Jurkat, Clone E6-1 (cell line): ENCODE measurements at regions not wholly inside any gene's neighbourhood (a gene's known extent, or its start where the extent isn't known, plus 50 kb on each side); places are given as distances from the start of the nearest gene placed in this dataset.
"Not testable (repeated sequence)": the region's sequence is repeated elsewhere in the genome, so short reads cannot be mapped to it uniquely, and the experiment has no call there.

Experiments used
- DNase-seq: peaks from one replicate; pipeline ENCODE4 v3.0.0-alpha.2; 2011; ENCODE audit warnings: low read depth, low spot score
- H3K4me3 ChIP-seq: 2 replicates; pipeline ENCODE4 v1.5.1; 2011; ENCODE audit warnings: mild to moderate bottlenecking, low read length, control low read depth, moderate library complexity

DNA sequence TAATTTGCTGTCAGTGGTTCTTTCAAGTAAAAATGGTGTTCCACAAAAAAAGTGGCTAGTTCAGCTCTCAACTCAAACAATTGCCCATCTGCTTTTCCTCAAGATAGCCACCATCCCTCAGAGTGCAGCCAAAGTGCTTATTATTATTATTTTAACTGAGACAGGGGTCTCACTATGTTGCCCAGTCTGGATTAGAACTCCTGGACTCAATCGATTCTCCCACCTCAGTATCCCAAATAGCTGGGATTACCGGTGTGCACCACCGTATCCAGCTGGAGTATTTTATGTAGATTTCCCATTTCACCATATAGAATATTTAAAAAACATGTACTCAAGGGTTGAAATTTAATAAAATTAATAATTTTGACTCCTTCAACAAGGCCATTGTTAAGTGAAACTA is 62.1 kb upstream of the USP9X start:
- DNase-seq = no peak
- no peak overlapping the region for H3K4me3 ChIP-seq

DNA sequence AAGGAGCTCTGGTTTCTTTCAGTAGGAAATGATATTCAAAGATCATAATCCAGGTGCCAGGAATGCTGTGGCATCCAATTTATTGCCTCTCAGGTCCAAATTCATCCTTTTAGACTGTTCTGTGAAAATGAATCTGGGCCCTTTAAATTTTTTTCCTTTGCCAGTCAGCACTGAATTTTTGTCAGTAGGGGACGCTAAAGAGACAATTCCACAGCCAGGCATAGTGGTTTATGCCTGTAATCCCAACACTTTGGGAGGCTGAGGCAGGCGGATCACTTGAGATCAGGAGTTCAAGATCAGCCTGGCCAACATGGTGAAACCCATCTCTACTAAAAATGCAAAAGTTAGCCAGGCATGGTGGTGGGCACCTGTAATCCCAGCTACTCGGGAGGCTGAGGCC is 60.9 kb upstream of the USP9X start:
- not testable (repeated sequence) for H3K4me3 ChIP-seq, DNase-seq

DNA sequence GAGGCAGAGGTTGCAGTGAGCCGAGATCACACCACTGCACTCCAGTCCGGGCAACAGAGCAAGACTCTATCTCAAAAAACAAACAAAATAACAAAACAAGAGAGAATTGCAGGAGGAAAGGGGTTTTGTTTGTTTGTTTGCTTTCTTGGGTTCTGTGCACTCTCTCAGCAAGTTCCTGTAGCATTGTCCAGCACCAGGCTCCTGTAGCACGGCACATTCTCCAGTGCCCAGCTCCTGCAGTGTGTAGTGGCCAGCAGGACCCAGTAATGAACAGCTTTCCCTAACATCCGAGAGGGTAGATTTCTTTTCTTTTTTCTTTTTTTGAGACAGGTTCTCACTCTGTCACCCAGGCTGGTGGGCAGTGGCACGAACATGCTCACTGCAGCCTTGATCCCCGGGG is 60.5 kb upstream of the USP9X start:
- no peak for DNase-seq
- H3K4me3 ChIP-seq = no peak overlapping the region

DNA sequence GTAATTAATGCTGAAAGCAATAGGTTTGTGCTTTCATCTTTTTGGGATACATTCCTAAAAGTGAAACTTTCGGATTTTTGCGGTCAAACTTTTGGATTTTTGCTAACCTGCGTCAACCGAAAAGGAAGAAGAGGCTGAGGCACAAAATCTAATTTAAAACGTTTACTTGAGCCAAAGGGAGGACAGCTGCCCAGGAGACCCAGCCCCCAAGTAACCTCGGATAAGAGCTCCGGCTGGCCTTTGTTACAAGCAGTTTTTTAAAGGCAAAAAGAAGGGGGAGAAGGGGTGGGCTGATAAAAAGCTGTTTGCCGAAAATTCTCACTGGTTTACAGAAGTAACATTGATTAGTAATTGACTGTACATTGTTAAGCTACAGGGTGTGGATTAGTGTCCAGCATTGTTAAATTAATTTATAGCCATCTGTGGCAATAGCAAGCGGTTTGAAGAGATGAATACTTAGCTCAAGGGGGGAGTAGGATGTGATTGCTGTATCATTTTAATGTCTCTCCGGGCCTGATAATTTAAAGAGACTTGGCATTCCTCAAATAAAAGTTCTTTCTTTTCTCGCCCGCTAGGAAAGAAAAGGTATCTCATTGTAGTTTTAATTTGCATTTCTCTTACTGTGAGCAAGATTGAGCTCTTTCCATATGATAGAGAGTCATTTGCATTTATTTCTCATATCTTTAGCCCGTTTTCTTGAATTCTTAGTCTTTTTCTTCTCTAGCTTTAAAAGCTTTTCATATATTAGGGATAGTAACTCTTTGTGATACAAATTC is 59.1 kb upstream of the USP9X start:
- no peak for DNase-seq
- no peak overlapping the region for H3K4me3 ChIP-seq

DNA sequence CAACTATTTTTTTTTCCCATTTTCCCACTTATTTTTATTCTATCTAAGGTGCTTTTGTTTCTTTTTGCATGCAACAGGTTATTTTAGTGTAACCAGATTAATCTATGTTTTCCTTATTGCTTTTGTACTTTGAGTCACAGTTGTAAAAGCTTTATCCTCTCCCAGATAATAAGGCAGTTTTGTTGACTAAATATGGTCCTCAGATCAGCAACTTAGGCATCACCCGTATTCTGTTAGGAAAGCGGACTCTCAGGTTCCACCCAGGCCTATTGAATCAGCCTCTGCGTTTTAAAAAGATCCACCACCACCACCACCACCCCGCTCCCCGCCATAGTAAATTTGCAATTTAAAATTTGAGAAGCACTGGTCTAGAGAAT is 58.6 kb upstream of the USP9X start:
- no peak overlapping the region for H3K4me3 ChIP-seq
- no peak for DNase-seq

DNA sequence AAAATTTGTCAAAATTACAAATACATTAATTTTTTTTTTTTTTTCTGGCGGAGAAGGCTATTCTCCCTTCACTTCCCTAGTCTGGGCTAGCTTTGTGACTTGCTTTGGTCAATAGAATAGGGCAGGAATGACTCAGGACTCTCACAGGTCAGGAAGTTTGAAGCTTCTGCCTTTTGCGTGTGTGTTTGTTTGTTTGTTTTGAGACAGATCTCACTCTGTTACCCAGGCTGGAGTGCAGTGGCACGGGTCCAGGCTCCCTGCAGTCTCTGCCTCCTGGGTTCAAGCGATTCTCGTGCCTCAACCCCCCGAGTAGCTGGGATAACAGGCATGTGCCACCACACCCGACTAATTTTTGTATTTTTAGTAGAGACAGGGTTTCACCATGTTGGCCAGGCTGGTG is 55.9 kb upstream of the USP9X start:
- H3K4me3 ChIP-seq = no peak overlapping the region
- no peak for DNase-seq

DNA sequence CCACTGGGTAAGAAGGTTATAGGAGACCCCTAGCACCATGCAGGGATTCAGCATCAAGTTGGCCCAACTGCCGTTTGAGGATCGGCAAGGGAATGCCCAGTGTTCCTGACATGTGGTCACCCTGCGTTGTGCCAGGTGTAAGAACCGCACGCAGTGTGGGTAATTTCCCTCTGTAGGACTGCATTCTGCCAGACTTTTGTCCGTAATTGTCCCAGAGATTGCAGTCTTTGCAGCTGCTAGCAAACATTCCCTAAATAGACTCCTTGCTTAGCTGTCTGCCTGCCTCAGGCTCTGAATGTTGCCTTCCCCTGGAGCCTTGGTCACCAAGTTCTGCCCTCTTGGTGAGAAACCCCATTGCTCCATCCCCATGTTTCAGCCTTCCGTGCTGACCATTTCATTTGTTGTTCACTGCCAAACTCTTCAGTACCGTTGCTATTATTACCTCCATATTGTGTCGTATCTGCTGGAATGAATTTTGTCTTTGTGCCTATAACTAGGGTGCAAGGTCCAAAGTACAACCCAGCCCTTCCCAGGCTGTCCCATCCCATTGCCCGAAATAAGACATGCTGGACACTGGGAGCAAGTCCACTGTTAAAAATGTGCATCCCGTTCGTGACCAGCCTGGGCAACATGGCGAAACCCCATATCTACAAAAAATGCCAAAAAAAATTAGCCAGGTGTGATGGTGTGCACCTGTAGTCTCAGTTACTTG is 53.8 kb upstream of the USP9X start:
- H3K4me3 ChIP-seq = no peak overlapping the region
- DNase-seq = no peak

DNA sequence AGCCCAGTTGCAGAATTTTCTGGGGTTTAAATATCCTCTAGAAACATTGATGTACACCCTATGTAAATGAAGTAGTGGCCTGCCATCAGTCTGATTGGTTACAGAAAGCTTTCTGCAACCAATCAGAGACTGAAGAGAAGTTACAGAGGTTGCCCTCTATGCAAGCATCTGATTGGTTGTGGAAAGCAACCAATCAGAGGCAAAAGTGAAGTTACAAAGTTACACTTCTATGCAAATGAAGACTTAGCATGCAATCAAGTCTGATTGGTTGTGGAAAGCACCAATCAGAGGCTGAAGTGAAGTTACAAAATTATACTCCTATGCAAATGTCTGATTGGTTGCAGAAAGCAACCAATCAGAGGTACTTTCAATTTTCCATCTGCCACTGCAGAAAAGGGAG is 51.9 kb upstream of the USP9X start:
- peak; percentile 15 for DNase-seq
- H3K4me3 ChIP-seq = no peak overlapping the region

DNA sequence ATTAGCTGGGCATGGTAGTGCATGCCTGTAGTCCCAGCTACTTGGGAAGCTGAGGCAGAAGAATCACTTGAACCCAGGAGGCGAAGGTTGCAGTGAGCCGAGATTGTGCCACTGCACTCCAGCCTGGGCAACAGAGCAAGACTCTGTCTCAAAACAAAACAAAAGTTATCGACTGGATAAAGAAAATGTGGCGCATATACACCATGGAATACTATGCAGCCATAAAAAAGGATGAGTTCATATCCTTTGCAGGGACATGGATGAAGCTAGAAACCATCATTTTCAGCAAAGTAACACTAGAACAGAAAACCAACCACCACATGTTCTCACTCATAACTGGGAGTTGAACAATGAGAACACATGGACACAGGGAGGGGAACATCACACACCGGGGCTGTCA is 50.3 kb upstream of the USP9X start:
- not testable (repeated sequence) for DNase-seq, H3K4me3 ChIP-seq
